NCI-H526 (cell line): ENCODE measurements at regions not wholly inside any gene's neighbourhood (a gene's known extent, or its start where the extent isn't known, plus 50 kb on each side); places are given as distances from the start of the nearest gene placed in this dataset.
"Not testable (repeated sequence)": the region's sequence is repeated elsewhere in the genome, so short reads cannot be mapped to it uniquely, and the experiment has no call there.

Experiments used
- DNase-seq, 2 experiments: peaks; one replicate each; lab custom pipeline; 2025; lab: John Stamatoyannopoulos, UW

- DNase-seq = peak in 1 of 2 experiments; percentile 7
Measured at GRCh38 chr12:33514893-33515292, 75.3 kb upstream of the SYT10 start.

- no peak for DNase-seq
Measured at GRCh38 chr12:33519566-33519965, 79.9 kb upstream of the SYT10 start.

- DNase-seq = peak in 1 of 2 experiments; percentile 4
Measured at GRCh38 chr12:33520505-33521302, 81.1 kb upstream of the SYT10 start.

- DNase-seq = no peak
Measured at GRCh38 chr12:33529031-33529430, 89.4 kb upstream of the SYT10 start.

GRCh38 chr12:33529810-33530209 lies 90.2 kb upstream of the SYT10 start:
- no peak for DNase-seq

- DNase-seq = no peak
Measured at GRCh38 chr12:33531261-33531660, 91.6 kb upstream of the SYT10 start.

GRCh38 chr12:33533527-33533926 lies 93.9 kb upstream of the SYT10 start:
- no peak for DNase-seq

GRCh38 chr12:33536431-33536830 lies 96.8 kb upstream of the SYT10 start:
- no peak for DNase-seq

- DNase-seq = no peak
Measured at GRCh38 chr12:33546004-33546403, 106.4 kb upstream of the SYT10 start.

GRCh38 chr12:33547084-33547483 lies 107.5 kb upstream of the SYT10 start:
- DNase-seq = no peak

- DNase-seq = not testable (repeated sequence)
Measured at GRCh38 chr12:33550214-33550613, 110.6 kb upstream of the SYT10 start.

GRCh38 chr12:33551006-33551405 lies 111.4 kb upstream of the SYT10 start:
- no peak for DNase-seq

- no peak for DNase-seq
Measured at GRCh38 chr12:33555128-33555527, 115.5 kb upstream of the SYT10 start.

GRCh38 chr12:33560653-33561208 lies 121.1 kb upstream of the SYT10 start:
- no peak for DNase-seq

GRCh38 chr12:33562401-33562800 lies 122.8 kb upstream of the SYT10 start:
- DNase-seq = no peak

GRCh38 chr12:33566403-33566802 lies 126.8 kb upstream of the SYT10 start:
- no peak for DNase-seq

- no peak for DNase-seq
Measured at GRCh38 chr12:33575346-33575745, 135.7 kb upstream of the SYT10 start.

GRCh38 chr12:33581613-33582122 lies 142.0 kb upstream of the SYT10 start:
- DNase-seq = no peak

GRCh38 chr12:33586576-33586975 lies 147.0 kb upstream of the SYT10 start:
- no peak for DNase-seq

GRCh38 chr12:33587354-33587753 lies 147.7 kb upstream of the SYT10 start:
- no peak for DNase-seq

- DNase-seq = no peak
Measured at GRCh38 chr12:33587784-33588712, 148.4 kb upstream of the SYT10 start.

GRCh38 chr12:33588725-33589405 lies 149.2 kb upstream of the SYT10 start:
- peak in 1 of 2 experiments; percentile 13 for DNase-seq
